AG09319 (cell line): ENCODE measurements at regions not wholly inside any gene's neighbourhood (a gene's known extent, or its start where the extent isn't known, plus 50 kb on each side); places are given as distances from the start of the nearest gene placed in this dataset.
"Not testable (repeated sequence)": the region's sequence is repeated elsewhere in the genome, so short reads cannot be mapped to it uniquely, and the experiment has no call there.

Experiments
- DNase-seq: peaks from one replicate; pipeline ENCODE4 v3.0.0-alpha.2; 2010; ENCODE audit warnings: low read depth; ENCODE audit errors: extremely low read depth
- TF ChIP-seq, protein P1 (sequence below): IDR thresholded peaks from 2 replicates; pipeline ENCODE4 v1.5.1; 2011; ENCODE audit warnings: low read depth, mild to moderate bottlenecking, inconsistent platforms, low read length, moderate library complexity

GRCh38 chr21:28282833-28283232, 709.8 kb downstream of the LTN1 start:
- DNase-seq = no peak
- TF ChIP-seq, protein P1, sequence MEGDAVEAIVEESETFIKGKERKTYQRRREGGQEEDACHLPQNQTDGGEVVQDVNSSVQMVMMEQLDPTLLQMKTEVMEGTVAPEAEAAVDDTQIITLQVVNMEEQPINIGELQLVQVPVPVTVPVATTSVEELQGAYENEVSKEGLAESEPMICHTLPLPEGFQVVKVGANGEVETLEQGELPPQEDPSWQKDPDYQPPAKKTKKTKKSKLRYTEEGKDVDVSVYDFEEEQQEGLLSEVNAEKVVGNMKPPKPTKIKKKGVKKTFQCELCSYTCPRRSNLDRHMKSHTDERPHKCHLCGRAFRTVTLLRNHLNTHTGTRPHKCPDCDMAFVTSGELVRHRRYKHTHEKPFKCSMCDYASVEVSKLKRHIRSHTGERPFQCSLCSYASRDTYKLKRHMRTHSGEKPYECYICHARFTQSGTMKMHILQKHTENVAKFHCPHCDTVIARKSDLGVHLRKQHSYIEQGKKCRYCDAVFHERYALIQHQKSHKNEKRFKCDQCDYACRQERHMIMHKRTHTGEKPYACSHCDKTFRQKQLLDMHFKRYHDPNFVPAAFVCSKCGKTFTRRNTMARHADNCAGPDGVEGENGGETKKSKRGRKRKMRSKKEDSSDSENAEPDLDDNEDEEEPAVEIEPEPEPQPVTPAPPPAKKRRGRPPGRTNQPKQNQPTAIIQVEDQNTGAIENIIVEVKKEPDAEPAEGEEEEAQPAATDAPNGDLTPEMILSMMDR = no peak

DNA sequence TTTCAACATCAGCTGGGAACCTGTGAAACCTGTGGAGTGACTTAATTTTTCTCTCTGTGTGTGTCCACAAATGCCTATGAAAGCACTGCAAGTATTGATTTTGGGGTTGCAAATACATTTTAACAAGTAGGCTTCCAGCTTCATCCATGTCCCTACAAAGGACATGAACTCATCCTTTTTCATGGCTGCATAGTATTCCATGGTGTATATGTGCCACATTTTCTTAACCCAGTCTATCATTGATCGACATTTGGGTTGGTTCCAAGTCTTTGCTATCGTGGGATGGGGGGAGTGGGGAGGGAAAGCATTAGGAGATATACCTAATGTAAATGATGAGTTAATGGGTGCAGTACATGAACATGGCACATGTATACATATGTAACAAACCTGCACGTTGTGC, 711.3 kb downstream of the LTN1 start:
- not testable (repeated sequence) for DNase-seq

- TF ChIP-seq, protein P1 = no peak
- no peak for DNase-seq
Measured at GRCh38 chr21:28280611-28281010, 712.1 kb downstream of the LTN1 start.

DNA sequence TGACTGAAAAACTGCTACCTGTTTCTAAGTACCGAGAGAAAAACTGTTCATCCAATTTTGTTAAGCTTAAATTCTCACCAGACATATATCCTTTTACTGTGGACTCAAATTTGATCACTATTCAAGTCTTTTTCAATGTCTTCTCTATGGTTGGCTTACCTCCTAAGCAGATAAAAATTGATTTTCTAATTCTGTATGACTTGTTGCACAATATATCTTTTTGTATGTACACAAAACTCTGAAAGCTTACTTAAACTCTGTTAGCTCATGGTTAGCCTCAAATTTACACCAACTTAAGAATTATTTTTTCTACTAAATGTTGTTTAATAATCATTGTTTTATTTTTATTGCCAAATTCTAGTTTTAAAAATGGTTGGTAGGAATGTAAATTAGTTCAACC, 715.4 kb downstream of the LTN1 start:
- DNase-seq = no peak
- TF ChIP-seq, protein P1 = no peak

DNA sequence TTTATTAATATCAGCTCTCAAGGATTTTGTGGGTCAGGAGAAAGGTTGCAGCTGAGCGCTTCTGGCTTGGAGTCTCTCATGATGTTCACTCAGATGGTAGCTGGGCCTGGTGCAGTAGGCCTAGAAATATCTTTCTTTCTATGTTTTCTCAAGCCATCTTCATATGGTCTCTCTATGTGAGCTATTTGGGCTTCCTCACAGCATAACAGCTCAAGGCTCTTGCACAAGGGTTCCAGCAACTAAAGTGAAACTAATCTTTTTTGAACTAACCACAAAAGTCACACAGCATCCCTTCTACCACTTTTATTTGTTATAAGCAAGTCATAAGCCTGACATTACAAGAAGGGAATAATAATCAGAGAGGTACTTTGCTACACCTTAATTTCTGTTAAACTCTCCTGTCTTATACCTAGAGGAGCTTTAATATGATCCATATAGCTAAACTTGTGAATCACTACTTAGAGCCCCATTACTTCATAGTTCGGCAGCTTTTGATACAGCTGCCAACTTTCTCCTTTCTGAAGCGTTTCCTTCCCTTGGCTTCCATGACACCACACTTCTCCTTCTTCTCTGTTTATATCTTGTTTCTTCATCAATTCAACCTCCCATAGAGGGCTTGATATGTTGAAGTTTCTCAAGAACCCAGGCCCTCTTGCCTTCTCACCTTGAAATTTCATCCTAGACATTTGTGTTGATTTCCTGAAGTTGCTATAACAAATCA, 720.2 kb downstream of the LTN1 start:
- TF ChIP-seq, protein P1 = no peak
- no peak for DNase-seq

GRCh38 chr21:28269173-28269572, 723.5 kb downstream of the LTN1 start:
- no peak for DNase-seq
- TF ChIP-seq, protein P1 = no peak

GRCh38 chr21:28268685-28269084, 724.0 kb downstream of the LTN1 start:
- DNase-seq = no peak
- TF ChIP-seq, protein P1 = no peak

GRCh38 chr21:28267449-28267848, 725.2 kb downstream of the LTN1 start:
- TF ChIP-seq, protein P1 = no peak
- DNase-seq = no peak
